ENCODE measurements at regions not wholly inside any gene's neighbourhood (a gene's known extent, or its start where the extent isn't known, plus 50 kb on each side); places are given as distances from the start of the nearest gene placed in this dataset.

- TF ChIP-seq CHAMP1 (IDR thresholded peaks at IDR 0.05) (no peak), RUNX1 (IDR thresholded peaks at IDR 0.05; ENCODE audit: low read depth) (no peak), CBFB (CRISPR knock-in tag; IDR thresholded peaks at IDR 0.05) (no peak)
Measured at GRCh38 chr1:216927633-216928032, 204.4 kb upstream of the ESRRG start (continued).

DNA sequence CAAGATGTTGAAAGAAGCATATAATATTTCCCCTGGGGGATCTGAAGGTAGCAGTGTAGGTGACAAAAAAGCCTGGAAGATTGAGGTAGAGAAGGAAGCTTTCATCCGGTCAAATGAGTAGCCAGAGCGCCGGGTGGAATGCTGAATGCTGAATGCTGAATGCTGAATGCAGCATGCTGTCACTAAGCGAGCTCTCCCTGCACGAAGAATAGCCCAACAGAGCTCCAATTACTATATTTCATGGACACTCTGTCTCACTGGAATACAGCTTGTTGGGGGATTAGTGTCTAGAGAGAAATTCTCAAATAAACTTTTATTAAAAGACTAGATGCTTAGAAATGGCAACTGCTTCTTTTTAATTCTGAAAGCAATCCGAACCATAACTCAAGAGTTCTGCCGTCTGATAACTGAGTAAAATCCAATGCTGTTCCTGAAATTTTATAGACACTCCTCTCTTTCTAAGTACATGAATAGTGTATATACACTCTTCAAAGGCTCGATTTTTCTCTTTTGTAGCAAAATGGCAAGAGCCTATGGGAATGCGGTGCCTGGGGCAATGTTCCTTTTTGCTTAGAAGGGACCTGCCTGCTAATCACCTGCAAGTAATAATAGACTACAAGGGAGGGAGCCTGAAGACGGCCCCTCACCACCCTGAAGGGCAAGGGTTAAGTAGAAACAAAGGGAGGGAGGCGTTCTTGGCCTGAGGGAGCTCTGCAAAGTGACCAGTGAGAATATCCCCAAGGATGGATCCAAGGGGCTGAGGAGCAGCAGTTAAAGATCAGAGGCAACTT, 203.7 kb upstream of the ESRRG start:
- Histone ChIP-seq H3K36me3 (ENCODE audit: control insufficient read depth, insufficient read depth, low read length) (no peaks in the 10 kb centered on the region), H3K9me3 (replicated peaks; ENCODE audit: control insufficient read depth, insufficient read depth, low read depth, low read length) (no peaks in the 10 kb centered on the region), H2AFZ (ENCODE audit: low read depth, low read length) (no peak overlapping the region), H3K4me1 (replicated peaks in 1 of 2; ENCODE audit: control insufficient read depth in 2 of 2, insufficient read depth in 2 of 2, low read length in 2 of 2) (no peaks in the 10 kb centered on the region), H3K27ac (ENCODE audit: extremely low read depth, low read depth, low read length) (no peak overlapping the region), H3K9ac (ENCODE audit: insufficient read depth in 1 of 2, low read depth in 2 of 2, low read length in 2 of 2) (no peak overlapping the region), H4K20me1 (replicated peaks; ENCODE audit: control insufficient read depth, insufficient read depth, low read length) (no peaks in the 10 kb centered on the region), H3K4me3 (no peak overlapping the region), H3K79me2 (ENCODE audit: control insufficient read depth, insufficient read depth, low read length) (no peaks in the 10 kb centered on the region), H3K9me1 (ENCODE audit: control insufficient read depth, insufficient read depth, low read length) (no peaks in the 10 kb centered on the region), H3K4me2 (ENCODE audit: insufficient read depth, low read length) (no peak overlapping the region), H3K27me3 (ENCODE audit: control insufficient read depth in 2 of 2, insufficient read depth in 2 of 2, low read length in 2 of 2) (no peaks in the 10 kb centered on the region)
- ChIA-PET CTCF (ENCODE audit: low intra/inter-chr PET ratio) (no interaction called here), POLR2A (interaction anchor here (0.6 to 0.7 kb wide), 2 partner anchors 14 to 1263 kb away, joined by 3 read pairs; no protein-coding TSS in a partner anchor)
- no peak for DNase-seq (ENCODE audit: extremely low read depth in 1 of 4, low spot score in 3 of 4)
- in situ Hi-C loops (cut with MboI): no loop called here
- ATAC-seq: no peak
- no TSS peak for BruUV-seq (replicated peaks)
- WGBS (ENCODE audit: insufficient coverage, low coverage, missing lambda C conversion rate): 1% methylated on average over 11 of the region's 11 CpGs
- FAIRE-seq: no peak
- intact Hi-C loops (cut with micrococcal nuclease): no loop called here
- TF ChIP-seq ZBTB26 (CRISPR knock-in tag; IDR thresholded peaks at IDR 0.05): no peak
- no peak for TF ChIP-seq MXI1 (IDR thresholded peaks at IDR 0.05; ENCODE audit: low read depth, low read length)
- no peak for TF ChIP-seq ARNT (IDR thresholded peaks at IDR 0.05)
- no peak for TF ChIP-seq POLR2AphosphoS5 (IDR thresholded peaks at IDR 0.05; ENCODE audit: control insufficient read depth, insufficient read depth, low read depth, low read length)
- TF ChIP-seq GTF2A2 (tag; IDR thresholded peaks at IDR 0.05): no peak
- no peak for TF ChIP-seq ELF1 (tag; IDR thresholded peaks at IDR 0.05)
- no peak for TF ChIP-seq HES1 (IDR thresholded peaks at IDR 0.05; ENCODE audit: low read depth)
- no peak for TF ChIP-seq ZNF507 (tag; conservative IDR thresholded peaks at IDR 0.05)
- TF ChIP-seq ZNF551 (CRISPR knock-in tag; IDR thresholded peaks at IDR 0.05): no peak
- TF ChIP-seq KLF6 (CRISPR knock-in tag; IDR thresholded peaks at IDR 0.05; ENCODE audit: borderline replicate concordance): no peak
- no peak for TF ChIP-seq ZNF217 (CRISPR knock-in tag; IDR thresholded peaks at IDR 0.05)
- TF ChIP-seq CHD4 (IDR thresholded peaks at IDR 0.05; ENCODE audit: insufficient read depth, insufficient replicate concordance, low read depth, low read length, poor library complexity, severe bottlenecking): no peak
- TF ChIP-seq ZNF696 (CRISPR knock-in tag; conservative IDR thresholded peaks at IDR 0.05): no peak
